Nephron (organoid): ENCODE measurements at regions not wholly inside any gene's neighbourhood (a gene's known extent, or its start where the extent isn't known, plus 50 kb on each side); places are given as distances from the start of the nearest gene placed in this dataset.

Experiments
- H3K27ac Mint-ChIP-seq, 3 experiments: 2 replicates each; pipeline ENCODE4 v1.8.0; 2020; ENCODE audit warnings: mixed read lengths in 3 of 3, mild to moderate bottlenecking in 2 of 3, moderate library complexity in 1 of 3
- H3K27me3 Mint-ChIP-seq: 2 replicates; pipeline ENCODE4 v1.8.0; 2021; ENCODE audit warnings: low read depth, mild to moderate bottlenecking, moderate library complexity, mixed read lengths
- H3K36me3 Mint-ChIP-seq: 2 replicates; pipeline ENCODE4 v1.8.0; 2020; ENCODE audit warnings: low read depth, mixed read lengths
- H3K4me1 Mint-ChIP-seq: 2 replicates; pipeline ENCODE4 v1.8.0; 2020; ENCODE audit warnings: mixed read lengths
- H3K4me3 Mint-ChIP-seq, 3 experiments: 2 replicates each; pipeline ENCODE4 v1.8.0; 2020; ENCODE audit warnings: mild to moderate bottlenecking in 3 of 3, mixed read lengths in 3 of 3, moderate library complexity in 2 of 3
- H3K9me3 Mint-ChIP-seq: 2 replicates; pipeline ENCODE4 v1.8.0; 2020; ENCODE audit warnings: mixed read lengths
- TF ChIP-seq, protein P1 (sequence below), 3 experiments: fragments of 200-600 bp; sonication (generic); IDR thresholded peaks; one replicate each; pipeline ENCODE4 v1.5.0; 2021; ENCODE audit warnings: antibody characterized with exemption in 3 of 3; ENCODE audit not compliant: unreplicated experiment in 3 of 3

DNA sequence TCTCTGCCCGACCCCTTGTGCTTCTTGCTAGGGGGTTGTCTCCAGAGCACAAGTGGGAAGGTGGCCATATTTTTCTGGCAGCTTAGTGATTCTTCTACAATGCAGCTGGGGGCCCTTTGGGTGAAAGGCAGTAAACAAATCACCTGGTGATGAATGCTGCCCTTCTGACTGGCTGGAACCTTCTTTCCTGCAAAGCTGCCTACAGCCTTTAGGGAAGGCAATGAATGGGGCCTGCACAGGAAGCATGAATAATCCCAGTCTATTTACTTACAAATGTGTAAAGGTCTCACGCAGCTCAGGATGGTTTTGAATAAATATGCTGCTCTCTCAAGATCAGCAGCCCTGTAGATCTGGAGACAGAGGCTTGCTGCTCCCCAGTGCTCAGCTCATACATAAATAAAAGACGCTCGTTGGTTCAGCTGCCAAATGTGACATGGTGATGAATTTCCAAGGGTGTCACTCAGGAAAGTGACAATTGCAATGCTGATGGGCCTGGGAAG is 289.2 kb downstream of the TDRD15 start:
- Mint-ChIP-seq H3K4me3 (no peak overlapping the region), H3K36me3 (no peaks in the 10 kb centered on the region), H3K27me3 (no peaks in the 10 kb centered on the region), H3K9me3 (peaks cover 4% of the 10 kb centered on the region), H3K4me1 (peaks cover 18% of the 10 kb centered on the region), H3K27ac (no peak overlapping the region)
- TF ChIP-seq, protein P1, sequence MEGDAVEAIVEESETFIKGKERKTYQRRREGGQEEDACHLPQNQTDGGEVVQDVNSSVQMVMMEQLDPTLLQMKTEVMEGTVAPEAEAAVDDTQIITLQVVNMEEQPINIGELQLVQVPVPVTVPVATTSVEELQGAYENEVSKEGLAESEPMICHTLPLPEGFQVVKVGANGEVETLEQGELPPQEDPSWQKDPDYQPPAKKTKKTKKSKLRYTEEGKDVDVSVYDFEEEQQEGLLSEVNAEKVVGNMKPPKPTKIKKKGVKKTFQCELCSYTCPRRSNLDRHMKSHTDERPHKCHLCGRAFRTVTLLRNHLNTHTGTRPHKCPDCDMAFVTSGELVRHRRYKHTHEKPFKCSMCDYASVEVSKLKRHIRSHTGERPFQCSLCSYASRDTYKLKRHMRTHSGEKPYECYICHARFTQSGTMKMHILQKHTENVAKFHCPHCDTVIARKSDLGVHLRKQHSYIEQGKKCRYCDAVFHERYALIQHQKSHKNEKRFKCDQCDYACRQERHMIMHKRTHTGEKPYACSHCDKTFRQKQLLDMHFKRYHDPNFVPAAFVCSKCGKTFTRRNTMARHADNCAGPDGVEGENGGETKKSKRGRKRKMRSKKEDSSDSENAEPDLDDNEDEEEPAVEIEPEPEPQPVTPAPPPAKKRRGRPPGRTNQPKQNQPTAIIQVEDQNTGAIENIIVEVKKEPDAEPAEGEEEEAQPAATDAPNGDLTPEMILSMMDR (IDR thresholded peaks at IDR 0.05; ENCODE audit: unreplicated experiment in 3 of 3) = no peak

DNA sequence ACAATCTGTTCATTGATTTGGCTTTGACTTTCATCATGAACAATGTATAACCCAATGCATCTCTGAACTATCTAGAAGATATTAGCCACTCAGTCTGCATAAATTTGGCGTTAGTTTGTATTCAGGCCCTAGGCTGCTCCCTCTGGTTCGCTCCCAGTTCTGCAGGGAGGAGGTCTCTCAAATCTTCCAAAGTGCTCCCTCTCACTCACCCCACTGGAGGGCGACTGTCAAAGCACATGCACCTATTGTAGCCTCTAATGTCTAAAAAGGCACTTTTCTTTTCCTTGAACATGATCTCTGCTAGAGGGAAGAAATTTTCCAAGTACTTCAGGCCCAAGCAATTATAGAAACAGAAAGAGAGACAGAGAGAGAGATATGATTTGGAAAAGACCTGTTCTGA is 291.5 kb downstream of the TDRD15 start:
- Mint-ChIP-seq H3K4me3 (no peak overlapping the region), H3K4me1 (peaks cover 18% of the 10 kb centered on the region), H3K27ac (no peak overlapping the region), H3K9me3 (peaks cover 4% of the 10 kb centered on the region), H3K36me3 (no peaks in the 10 kb centered on the region), H3K27me3 (no peaks in the 10 kb centered on the region)
- TF ChIP-seq, protein P1 (IDR thresholded peaks at IDR 0.05; ENCODE audit: unreplicated experiment in 3 of 3) = peak in 1 of 3 experiments; percentile 16

DNA sequence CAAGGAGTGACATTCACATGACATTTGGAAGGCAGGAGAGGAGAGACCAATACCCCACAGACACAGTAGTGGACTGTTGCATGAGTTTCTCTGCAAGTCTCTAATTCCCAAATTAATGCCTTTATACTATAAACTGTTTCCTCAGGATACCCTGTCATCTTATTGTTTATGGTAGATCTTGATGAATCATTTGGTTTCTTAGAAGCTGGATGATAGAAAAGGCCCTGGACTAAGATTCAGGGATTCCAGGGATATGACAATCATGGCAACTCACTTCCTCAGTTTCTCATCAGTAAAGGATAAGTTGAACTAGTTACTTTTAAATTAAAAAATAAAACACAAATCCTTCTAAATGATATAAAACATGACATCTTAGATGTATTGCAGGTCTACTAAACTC is 292.5 kb downstream of the TDRD15 start:
- Mint-ChIP-seq H3K27ac (no peak overlapping the region), H3K4me3 (no peak overlapping the region), H3K4me1 (peaks cover 14% of the 10 kb centered on the region), H3K27me3 (peaks cover 3% of the 10 kb centered on the region), H3K36me3 (no peaks in the 10 kb centered on the region), H3K9me3 (peaks cover 4% of the 10 kb centered on the region)
- TF ChIP-seq, protein P1 (IDR thresholded peaks at IDR 0.05; ENCODE audit: unreplicated experiment in 3 of 3) = no peak

DNA sequence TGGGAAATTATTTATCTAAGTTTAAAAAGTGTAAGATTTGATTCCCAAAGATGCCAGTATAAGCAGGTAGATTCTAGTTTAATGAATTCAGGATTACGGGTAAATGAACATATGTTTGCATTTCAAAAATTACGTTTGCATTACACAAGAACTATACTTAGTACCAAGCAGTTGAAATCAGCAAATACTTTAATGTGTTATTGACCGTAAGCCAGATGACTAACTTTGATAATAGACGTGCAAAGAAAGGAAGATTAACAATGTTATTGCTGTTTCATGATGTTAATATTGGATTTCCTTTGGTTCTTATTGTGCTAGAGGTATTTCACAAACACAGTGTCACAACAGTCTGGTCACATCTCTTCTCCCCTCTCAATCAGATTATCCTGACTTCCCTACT is 294.7 kb downstream of the TDRD15 start:
- Mint-ChIP-seq H3K4me3 (no peak overlapping the region), H3K27ac (no peak overlapping the region), H3K4me1 (peaks cover under 1% of the 10 kb centered on the region), H3K36me3 (no peaks in the 10 kb centered on the region), H3K9me3 (peaks cover 4% of the 10 kb centered on the region), H3K27me3 (peaks cover 7% of the 10 kb centered on the region)
- TF ChIP-seq, protein P1 (IDR thresholded peaks at IDR 0.05; ENCODE audit: unreplicated experiment in 3 of 3) = no peak

DNA sequence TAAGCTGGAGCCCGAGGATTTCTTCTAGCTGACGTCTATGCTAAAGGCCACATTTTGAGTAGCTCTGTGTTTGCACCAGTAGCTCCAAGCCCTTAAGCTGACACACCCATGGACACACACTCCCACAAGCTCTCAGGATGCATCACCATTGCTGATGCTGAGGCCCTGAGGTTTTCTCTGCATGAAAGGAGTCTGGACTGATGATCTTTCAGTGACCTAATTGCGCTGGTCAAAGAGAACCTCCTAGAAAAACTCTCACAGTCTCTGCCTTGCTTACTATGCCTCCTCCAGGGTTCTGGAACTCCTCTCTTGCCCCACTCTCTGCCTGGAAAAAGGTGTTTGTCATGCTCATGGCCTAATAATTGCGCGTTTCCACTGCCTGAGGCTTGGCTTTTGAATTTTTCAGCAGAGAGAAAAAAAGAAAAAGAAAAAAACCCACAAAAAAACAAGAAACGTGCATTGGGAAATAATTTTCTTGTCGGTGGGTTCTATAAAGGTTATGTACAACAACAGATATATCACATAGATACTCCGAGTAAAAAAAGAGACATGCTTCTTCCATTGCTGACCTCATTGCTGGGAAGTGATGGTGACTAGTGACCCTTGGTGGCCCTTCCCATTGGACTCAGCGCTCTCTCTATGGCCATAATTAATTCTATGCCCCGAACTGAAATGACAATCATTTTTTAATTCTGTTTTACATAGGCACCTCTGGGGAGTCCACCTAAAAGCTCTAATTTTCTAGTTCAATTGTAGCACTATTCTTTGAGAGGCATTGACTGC is 297.0 kb downstream of the TDRD15 start:
- TF ChIP-seq, protein P1 (IDR thresholded peaks at IDR 0.05; ENCODE audit: unreplicated experiment in 3 of 3) = no peak
- Mint-ChIP-seq H3K9me3 (peaks cover 7% of the 10 kb centered on the region), H3K27me3 (peaks cover 7% of the 10 kb centered on the region), H3K27ac (no peak overlapping the region), H3K36me3 (no peaks in the 10 kb centered on the region), H3K4me3 (no peak overlapping the region), H3K4me1 (no peaks in the 10 kb centered on the region)

DNA sequence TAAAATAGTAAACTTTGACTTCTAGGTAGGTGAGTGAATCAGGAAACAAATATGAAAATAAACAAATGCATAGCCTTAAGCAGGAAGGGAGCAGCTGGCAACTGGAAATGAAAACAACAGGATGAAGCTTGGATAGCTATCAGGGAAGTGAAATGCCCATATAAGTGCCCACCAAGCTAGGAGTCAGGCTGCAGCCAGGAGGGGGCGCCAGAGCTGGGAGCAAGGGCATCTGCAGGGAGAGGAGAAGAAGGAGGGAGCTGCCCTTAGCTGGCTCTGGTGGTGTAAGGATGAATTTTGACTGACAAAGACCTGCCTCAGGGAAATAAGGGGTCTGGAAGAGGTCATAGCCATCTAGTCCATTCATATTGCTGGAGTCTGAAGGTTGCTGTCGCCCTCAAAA is 298.3 kb downstream of the TDRD15 start:
- TF ChIP-seq, protein P1 (IDR thresholded peaks at IDR 0.05; ENCODE audit: unreplicated experiment in 3 of 3) = peak in 2 of 3 experiments; percentile 23 to 40

More for the DNA sequence above, 298.3 kb downstream of the TDRD15 start:
- Mint-ChIP-seq H3K27me3 (peaks cover 7% of the 10 kb centered on the region), H3K4me1 (no peaks in the 10 kb centered on the region), H3K36me3 (no peaks in the 10 kb centered on the region), H3K9me3 (peaks cover 4% of the 10 kb centered on the region), H3K27ac (no peak overlapping the region), H3K4me3 (no peak overlapping the region)
